22Rv1 (cell line): ENCODE measurements at regions not wholly inside any gene's neighbourhood (a gene's known extent, or its start where the extent isn't known, plus 50 kb on each side); places are given as distances from the start of the nearest gene placed in this dataset.

Experiments
- H3K27ac ChIP-seq: fragments of 450-650 bp; 2 replicates; pipeline ENCODE4 v1.5.1; 2017
- CTCF ChIP-seq: fragments of 450-650 bp; IDR thresholded peaks from 2 replicates; pipeline ENCODE4 v1.5.1; 2017; ENCODE audit warnings: mild to moderate bottlenecking
- ZFX ChIP-seq: fragments of 450-650 bp; IDR thresholded peaks from 2 replicates; pipeline ENCODE4 v1.6.1; 2017; ENCODE audit warnings: antibody characterized with exemption, borderline replicate concordance

GRCh38 chr3:74752290-74752689 is 137.8 kb upstream of the CNTN3 start:
- no peak overlapping the region for H3K27ac ChIP-seq
- no peak for TF ChIP-seq ZFX
- no peak for TF ChIP-seq CTCF

- no peak for TF ChIP-seq ZFX
- TF ChIP-seq CTCF: no peak
- no peak overlapping the region for H3K27ac ChIP-seq
These were observed 137.3 kb upstream of the CNTN3 start for GRCh38 chr3:74751775-74752174.

- no peak for TF ChIP-seq ZFX
- no peak for TF ChIP-seq CTCF
These were observed 136.4 kb upstream of the CNTN3 start for GRCh38 chr3:74750901-74751300.

GRCh38 chr3:74739242-74739641 is 124.8 kb upstream of the CNTN3 start:
- TF ChIP-seq CTCF (no peak), ZFX (no peak)
- no peak overlapping the region for H3K27ac ChIP-seq

More at GRCh38 chr3:74750901-74751300, 136.4 kb upstream of the CNTN3 start:
- H3K27ac ChIP-seq: no peak overlapping the region

GRCh38 chr3:74722211-74722610 is 107.8 kb upstream of the CNTN3 start:
- TF ChIP-seq CTCF (no peak), ZFX (no peak)
- H3K27ac ChIP-seq: no peak overlapping the region

- TF ChIP-seq CTCF: no peak
- TF ChIP-seq ZFX: no peak
- H3K27ac ChIP-seq: no peak overlapping the region
These were observed 99.5 kb upstream of the CNTN3 start for GRCh38 chr3:74713977-74714376.

GRCh38 chr3:74711913-74712512 is 97.6 kb upstream of the CNTN3 start:
- H3K27ac ChIP-seq: no peak overlapping the region
- TF ChIP-seq ZFX (no peak), CTCF (no peak)
